ENCODE measurements at regions not wholly inside any gene's neighbourhood (a gene's known extent, or its start where the extent isn't known, plus 50 kb on each side); places are given as distances from the start of the nearest gene placed in this dataset.

- TF ChIP-seq, protein P1, sequence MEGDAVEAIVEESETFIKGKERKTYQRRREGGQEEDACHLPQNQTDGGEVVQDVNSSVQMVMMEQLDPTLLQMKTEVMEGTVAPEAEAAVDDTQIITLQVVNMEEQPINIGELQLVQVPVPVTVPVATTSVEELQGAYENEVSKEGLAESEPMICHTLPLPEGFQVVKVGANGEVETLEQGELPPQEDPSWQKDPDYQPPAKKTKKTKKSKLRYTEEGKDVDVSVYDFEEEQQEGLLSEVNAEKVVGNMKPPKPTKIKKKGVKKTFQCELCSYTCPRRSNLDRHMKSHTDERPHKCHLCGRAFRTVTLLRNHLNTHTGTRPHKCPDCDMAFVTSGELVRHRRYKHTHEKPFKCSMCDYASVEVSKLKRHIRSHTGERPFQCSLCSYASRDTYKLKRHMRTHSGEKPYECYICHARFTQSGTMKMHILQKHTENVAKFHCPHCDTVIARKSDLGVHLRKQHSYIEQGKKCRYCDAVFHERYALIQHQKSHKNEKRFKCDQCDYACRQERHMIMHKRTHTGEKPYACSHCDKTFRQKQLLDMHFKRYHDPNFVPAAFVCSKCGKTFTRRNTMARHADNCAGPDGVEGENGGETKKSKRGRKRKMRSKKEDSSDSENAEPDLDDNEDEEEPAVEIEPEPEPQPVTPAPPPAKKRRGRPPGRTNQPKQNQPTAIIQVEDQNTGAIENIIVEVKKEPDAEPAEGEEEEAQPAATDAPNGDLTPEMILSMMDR (IDR thresholded peaks at IDR 0.05), result no peak
- TF ChIP-seq EZH2 (IDR thresholded peaks at IDR 0.05; ENCODE audit: borderline replicate concordance, insufficient read depth, low read depth, low read length, poor library complexity, severe bottlenecking), result no peak
Measured at GRCh38 chr5:136432705-136433104, 67.4 kb upstream of the TRPC7 start.
